SU-DHL-6 (cell line): ENCODE measurements at regions not wholly inside any gene's neighbourhood (a gene's known extent, or its start where the extent isn't known, plus 50 kb on each side); places are given as distances from the start of the nearest gene placed in this dataset.

ENCODE experiments used
- H2AFZ ChIP-seq: fragments of 200-600 bp; sonication (generic); 2 replicates; pipeline ENCODE4 v1.6.1; 2014; ENCODE audit warnings: low read depth, mild to moderate bottlenecking, moderate library complexity, mixed read lengths, antibody characterized with exemption, low read length; ENCODE audit not compliant: severe bottlenecking
- H3F3A ChIP-seq: fragments of 200-600 bp; shearing (Covaris generic); 2 replicates; pipeline ENCODE4 v1.6.0; 2016; ENCODE audit warnings: antibody characterized with exemption, mild to moderate bottlenecking; ENCODE audit not compliant: insufficient read depth
- H3K27ac ChIP-seq: fragments of 200-600 bp; sonication (generic); 2 replicates; pipeline ENCODE4 v1.5.1; 2016; ENCODE audit warnings: low read depth, mild to moderate bottlenecking, low read length, moderate library complexity, mixed read lengths
- H3K27me3 ChIP-seq: fragments of 200-600 bp; sonication (generic), shearing (Covaris generic); 2 replicates; pipeline ENCODE4 v1.6.0; 2014; ENCODE audit warnings: mild to moderate bottlenecking, low read length
- H3K36me3 ChIP-seq: fragments of 200-600 bp; sonication (generic); 2 replicates; pipeline ENCODE4 v1.6.1; 2014; ENCODE audit warnings: mild to moderate bottlenecking, low read length, mixed read lengths
- H3K4me2 ChIP-seq: fragments of 300-600, 200-600 bp; shearing (Covaris generic), sonication (generic); 2 replicates; pipeline ENCODE4 v1.6.0; 2014; ENCODE audit warnings: low read length, low read depth, mild to moderate bottlenecking; ENCODE audit not compliant: poor library complexity, severe bottlenecking
- H3K4me3 ChIP-seq: fragments of 200-600 bp; sonication (generic); 2 replicates; pipeline ENCODE4 v1.5.1; 2014; ENCODE audit warnings: antibody characterized with exemption, low read length, mild to moderate bottlenecking, mixed read lengths; ENCODE audit not compliant: insufficient read depth, poor library complexity, severe bottlenecking
- H3K79me2 ChIP-seq: fragments of 200-600 bp; sonication (generic); 2 replicates; pipeline ENCODE4 v1.6.1; 2014; ENCODE audit warnings: mild to moderate bottlenecking, low read length, moderate library complexity; ENCODE audit not compliant: insufficient read depth
- H3K9ac ChIP-seq: fragments of 200-600 bp; sonication (generic); 2 replicates; pipeline ENCODE4 v1.7.0; 2014; ENCODE audit warnings: mild to moderate bottlenecking, low read length
- H3K9me2 ChIP-seq: fragments of 200-600 bp; sonication (generic); replicated peaks from 2 replicates; pipeline ENCODE4 v1.6.1; 2014; ENCODE audit warnings: low read length; ENCODE audit not compliant: insufficient read depth
- H3K9me3 ChIP-seq: fragments of 200-600 bp; sonication (generic); 2 replicates; pipeline ENCODE4 v1.6.1; 2014; ENCODE audit warnings: low read length, mixed read lengths; ENCODE audit not compliant: insufficient read depth
- H4K20me1 ChIP-seq: fragments of 200-600 bp; sonication (generic); 2 replicates; pipeline ENCODE4 v1.6.1; 2014; ENCODE audit warnings: low read depth, mild to moderate bottlenecking, antibody characterized with exemption, low read length, moderate library complexity, mixed read lengths
- EZH2phosphoT487 ChIP-seq: fragments of 200-600 bp; sonication (generic), shearing (Covaris generic); conservative IDR thresholded peaks from 2 replicates; pipeline ENCODE4 v1.6.1; 2018; ENCODE audit warnings: mild to moderate bottlenecking, antibody characterized with exemption, low read length, moderate library complexity, mixed read lengths
- TF ChIP-seq, protein P1 (sequence below): fragments of 200-600 bp; sonication (generic); IDR thresholded peaks from one replicate; pipeline ENCODE4 v1.5.1; 2017; ENCODE audit warnings: antibody characterized with exemption, mild to moderate bottlenecking, low read length, moderate library complexity; ENCODE audit not compliant: insufficient read depth, poor library complexity, severe bottlenecking

DNA sequence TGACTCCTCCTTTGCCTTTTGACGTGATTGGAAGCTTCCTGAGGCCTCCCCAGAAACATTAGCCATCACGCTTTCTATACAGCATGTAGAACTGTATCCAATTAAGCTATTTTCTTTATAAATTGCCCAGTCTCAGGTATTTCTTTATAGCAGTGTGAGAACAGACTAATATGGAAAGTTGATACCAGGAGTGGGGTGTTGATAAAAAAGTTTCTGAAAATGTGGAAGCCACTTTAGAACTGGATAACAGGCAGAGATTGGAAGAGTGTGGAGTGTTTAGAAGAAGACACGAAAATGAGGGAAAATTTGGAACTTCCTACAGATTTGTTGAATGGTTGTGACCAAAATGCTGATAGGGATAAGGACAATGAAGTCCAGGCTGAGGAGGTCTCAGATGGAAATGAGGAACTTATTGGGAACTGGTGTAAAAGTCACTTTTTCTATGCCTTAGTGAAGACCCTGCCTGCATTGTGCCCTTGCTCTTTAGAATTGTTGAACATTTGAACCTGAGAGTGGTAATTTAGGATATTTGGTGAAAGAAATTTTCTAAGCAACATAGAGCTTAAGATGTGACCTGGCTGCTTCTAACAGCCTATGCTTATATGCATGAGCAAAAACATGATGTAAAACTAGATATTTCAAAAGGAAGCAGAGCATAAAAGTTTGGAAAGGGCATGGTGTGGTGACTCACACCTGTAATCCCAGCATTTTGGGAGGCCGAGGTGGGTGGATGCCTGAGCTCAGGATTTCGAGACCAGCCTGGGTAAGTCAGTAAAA lies 969.7 kb downstream of the DSC3 start:
- H3K9me3 ChIP-seq = peaks cover 9% of the 10 kb centered on the region; the same call in 1 of the 2 replicates
- H4K20me1 ChIP-seq = no peaks in the 10 kb centered on the region
- TF ChIP-seq EZH2phosphoT487 = no peak
- TF ChIP-seq, protein P1, sequence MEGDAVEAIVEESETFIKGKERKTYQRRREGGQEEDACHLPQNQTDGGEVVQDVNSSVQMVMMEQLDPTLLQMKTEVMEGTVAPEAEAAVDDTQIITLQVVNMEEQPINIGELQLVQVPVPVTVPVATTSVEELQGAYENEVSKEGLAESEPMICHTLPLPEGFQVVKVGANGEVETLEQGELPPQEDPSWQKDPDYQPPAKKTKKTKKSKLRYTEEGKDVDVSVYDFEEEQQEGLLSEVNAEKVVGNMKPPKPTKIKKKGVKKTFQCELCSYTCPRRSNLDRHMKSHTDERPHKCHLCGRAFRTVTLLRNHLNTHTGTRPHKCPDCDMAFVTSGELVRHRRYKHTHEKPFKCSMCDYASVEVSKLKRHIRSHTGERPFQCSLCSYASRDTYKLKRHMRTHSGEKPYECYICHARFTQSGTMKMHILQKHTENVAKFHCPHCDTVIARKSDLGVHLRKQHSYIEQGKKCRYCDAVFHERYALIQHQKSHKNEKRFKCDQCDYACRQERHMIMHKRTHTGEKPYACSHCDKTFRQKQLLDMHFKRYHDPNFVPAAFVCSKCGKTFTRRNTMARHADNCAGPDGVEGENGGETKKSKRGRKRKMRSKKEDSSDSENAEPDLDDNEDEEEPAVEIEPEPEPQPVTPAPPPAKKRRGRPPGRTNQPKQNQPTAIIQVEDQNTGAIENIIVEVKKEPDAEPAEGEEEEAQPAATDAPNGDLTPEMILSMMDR = no peak
- no peaks in the 10 kb centered on the region for H3K36me3 ChIP-seq
- H3K9me2 ChIP-seq = no peaks in the 10 kb centered on the region
- H3K27me3 ChIP-seq = no peaks in the 10 kb centered on the region
- H3F3A ChIP-seq = no peaks in the 10 kb centered on the region
- H3K4me3 ChIP-seq = no peak overlapping the region
- H3K9ac ChIP-seq = no peak overlapping the region
- H3K27ac ChIP-seq = no peak overlapping the region
- H3K79me2 ChIP-seq = no peaks in the 10 kb centered on the region
- no peak overlapping the region for H2AFZ ChIP-seq
- no peak overlapping the region for H3K4me2 ChIP-seq

DNA sequence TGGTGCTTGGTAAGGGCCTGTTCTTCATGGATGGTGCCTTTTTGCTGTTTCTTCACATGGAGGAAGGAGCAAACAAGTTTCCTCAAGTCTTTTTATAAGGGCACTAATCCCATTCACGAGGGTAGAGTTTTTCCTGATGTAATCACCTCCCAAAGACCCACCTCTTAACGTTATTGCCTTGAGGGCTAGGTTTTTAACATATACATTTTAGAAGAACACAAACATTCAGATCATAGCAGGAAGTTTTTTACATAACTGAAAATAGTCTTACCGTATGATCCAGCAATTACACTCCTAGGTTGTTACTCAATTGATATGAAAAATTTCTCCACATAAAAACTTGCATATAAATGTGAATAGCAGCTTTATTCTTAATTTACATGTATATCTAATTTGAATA lies 976.3 kb downstream of the DSC3 start:
- no peak overlapping the region for H3K27ac ChIP-seq
- H3K9ac ChIP-seq = no peak overlapping the region
- no peaks in the 10 kb centered on the region for H3F3A ChIP-seq
- H3K27me3 ChIP-seq = no peaks in the 10 kb centered on the region
- H3K9me3 ChIP-seq = peaks cover 4% of the 10 kb centered on the region; the same call in 1 of the 2 replicates
- no peak overlapping the region for H3K4me3 ChIP-seq
- TF ChIP-seq EZH2phosphoT487 = no peak
- TF ChIP-seq, protein P1 = no peak
- no peaks in the 10 kb centered on the region for H4K20me1 ChIP-seq
- H2AFZ ChIP-seq = no peak overlapping the region
- H3K36me3 ChIP-seq = no peaks in the 10 kb centered on the region
- no peaks in the 10 kb centered on the region for H3K9me2 ChIP-seq
- no peak overlapping the region for H3K4me2 ChIP-seq
- no peaks in the 10 kb centered on the region for H3K79me2 ChIP-seq

DNA sequence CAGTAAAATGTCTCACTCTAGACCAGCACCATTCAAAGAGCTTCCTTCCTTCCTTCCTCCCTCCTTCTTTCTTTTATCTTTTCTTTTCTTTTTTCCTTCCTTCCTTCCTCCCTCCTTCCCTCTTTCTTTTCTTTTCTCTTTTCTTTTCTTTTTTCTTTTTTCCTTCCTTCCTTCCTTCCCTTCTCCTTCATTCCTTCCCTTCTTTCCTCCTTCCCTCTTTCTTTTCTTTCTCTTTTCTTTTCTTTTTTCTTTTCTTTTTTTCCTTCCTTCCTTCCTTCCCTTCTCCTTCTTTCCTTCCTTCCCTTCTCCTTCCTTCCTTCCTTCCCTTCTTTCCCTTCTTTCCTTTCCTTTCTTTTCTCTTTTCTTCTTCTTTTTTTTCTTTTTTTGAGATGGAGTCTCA lies 985.1 kb downstream of the DSC3 start:
- H2AFZ ChIP-seq = no peak overlapping the region
- no peak for TF ChIP-seq EZH2phosphoT487
- TF ChIP-seq, protein P1 = no peak
- no peak overlapping the region for H3K27ac ChIP-seq
- H3K79me2 ChIP-seq = no peaks in the 10 kb centered on the region
- no peaks in the 10 kb centered on the region for H3K27me3 ChIP-seq
- H3K9ac ChIP-seq = no peak overlapping the region
- H3K9me3 ChIP-seq = no peaks in the 10 kb centered on the region
- H4K20me1 ChIP-seq = no peaks in the 10 kb centered on the region; the same call in 1 of the 2 replicates
- H3K4me2 ChIP-seq = no peak overlapping the region
- no peaks in the 10 kb centered on the region for H3K9me2 ChIP-seq
- H3K4me3 ChIP-seq = no peak overlapping the region
- H3F3A ChIP-seq = no peaks in the 10 kb centered on the region
- H3K36me3 ChIP-seq = no peaks in the 10 kb centered on the region
